EL (cell line): ENCODE measurements at regions not wholly inside any gene's neighbourhood (a gene's known extent, or its start where the extent isn't known, plus 50 kb on each side); places are given as distances from the start of the nearest gene placed in this dataset.

Source experiments
- DNase-seq: peaks from one replicate; pipeline ENCODE4 v3.0.0-alpha.2; 2016

GRCh38 chr10:21196822-21197395 is 299.8 kb upstream of the NEBL start:
- no peak for DNase-seq

GRCh38 chr10:21195252-21195651 is 298.1 kb upstream of the NEBL start:
- no peak for DNase-seq

- DNase-seq, result no peak
These were observed 297.4 kb upstream of the NEBL start for GRCh38 chr10:21194510-21194993.

- DNase-seq, result no peak
These were observed 296.1 kb upstream of the NEBL start for GRCh38 chr10:21193196-21193595.

- DNase-seq, result no peak
These were observed 294.4 kb upstream of the NEBL start for GRCh38 chr10:21191512-21191911.

- DNase-seq, result no peak
These were observed 287.9 kb upstream of the NEBL start for GRCh38 chr10:21184984-21185383.

GRCh38 chr10:21184216-21184615 is 287.1 kb upstream of the NEBL start:
- peak; percentile 19 for DNase-seq

DNA sequence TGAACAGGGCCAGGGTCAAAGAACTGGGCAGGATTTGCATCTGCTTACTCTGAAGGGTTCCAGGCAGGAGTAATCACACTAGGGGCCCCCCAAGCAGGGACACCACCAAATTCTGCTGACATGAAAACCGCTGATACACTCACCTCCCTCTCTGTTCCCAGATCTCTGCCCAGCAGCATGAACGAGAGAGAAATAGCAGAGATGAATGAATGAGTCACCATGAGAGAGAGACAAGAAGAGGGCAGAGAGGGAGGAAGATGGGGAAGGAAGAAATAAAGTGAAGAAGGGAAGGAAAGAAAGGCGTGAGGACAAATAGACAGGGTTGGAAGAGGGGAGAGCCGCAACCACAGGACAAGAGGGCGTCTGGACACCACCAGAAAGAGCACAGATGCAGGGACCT is 285.9 kb upstream of the NEBL start:
- DNase-seq, result no peak

GRCh38 chr10:21181451-21181850 is 284.3 kb upstream of the NEBL start:
- DNase-seq, result no peak

- no peak for DNase-seq
These were observed 283.5 kb upstream of the NEBL start for GRCh38 chr10:21180604-21181003.

GRCh38 chr10:21176934-21177480 is 279.9 kb upstream of the NEBL start:
- no peak for DNase-seq

GRCh38 chr10:21175797-21176196 is 278.7 kb upstream of the NEBL start:
- DNase-seq, result no peak

- DNase-seq, result no peak
These were observed 277.8 kb upstream of the NEBL start for GRCh38 chr10:21174715-21175495.

DNA sequence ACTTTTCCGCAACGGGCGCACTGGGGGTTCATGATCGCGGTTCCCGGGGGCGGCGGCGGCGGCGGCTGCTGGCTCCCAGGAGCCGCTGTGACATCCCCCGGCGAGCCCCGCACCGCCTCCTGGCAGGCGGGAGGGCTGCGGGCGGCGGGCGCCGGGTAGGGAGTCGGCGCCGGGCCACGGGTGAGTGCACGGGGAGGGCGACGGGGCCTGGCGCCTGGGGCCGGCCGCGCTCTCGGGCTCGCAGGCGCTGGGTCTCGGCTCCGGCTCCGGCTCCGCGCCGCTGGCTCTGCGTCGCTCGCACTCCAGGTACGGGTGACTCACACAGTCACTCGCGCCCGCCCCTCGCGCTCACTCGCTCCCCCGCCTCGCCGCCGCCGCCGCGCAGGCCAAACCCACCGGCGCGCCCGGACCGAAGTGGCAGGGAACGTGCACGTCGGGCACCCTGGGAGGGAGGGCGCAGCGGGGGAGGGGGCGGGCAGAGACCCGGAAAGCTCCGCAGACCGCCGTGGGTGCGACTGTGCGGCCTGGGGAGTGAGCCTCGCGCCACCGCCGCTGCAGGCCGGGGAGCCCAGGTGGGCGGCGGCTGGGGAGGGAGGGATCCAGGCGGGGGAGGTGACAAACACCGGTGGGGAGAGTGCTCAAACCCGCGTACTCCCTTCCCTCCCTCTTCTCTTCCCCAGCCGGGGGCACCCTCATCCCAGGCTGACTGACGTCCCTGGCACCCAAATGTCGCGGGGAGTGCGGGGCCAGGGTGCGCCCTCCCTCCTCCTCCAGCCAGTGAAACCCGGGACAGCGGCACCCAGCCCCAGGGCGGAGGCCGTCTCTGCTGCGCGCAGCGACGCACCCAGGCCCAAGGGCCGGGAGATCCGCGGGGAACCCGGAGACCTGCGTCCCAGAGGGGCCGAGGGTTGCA is 276.9 kb upstream of the NEBL start:
- DNase-seq, result peak; percentile 18

DNA sequence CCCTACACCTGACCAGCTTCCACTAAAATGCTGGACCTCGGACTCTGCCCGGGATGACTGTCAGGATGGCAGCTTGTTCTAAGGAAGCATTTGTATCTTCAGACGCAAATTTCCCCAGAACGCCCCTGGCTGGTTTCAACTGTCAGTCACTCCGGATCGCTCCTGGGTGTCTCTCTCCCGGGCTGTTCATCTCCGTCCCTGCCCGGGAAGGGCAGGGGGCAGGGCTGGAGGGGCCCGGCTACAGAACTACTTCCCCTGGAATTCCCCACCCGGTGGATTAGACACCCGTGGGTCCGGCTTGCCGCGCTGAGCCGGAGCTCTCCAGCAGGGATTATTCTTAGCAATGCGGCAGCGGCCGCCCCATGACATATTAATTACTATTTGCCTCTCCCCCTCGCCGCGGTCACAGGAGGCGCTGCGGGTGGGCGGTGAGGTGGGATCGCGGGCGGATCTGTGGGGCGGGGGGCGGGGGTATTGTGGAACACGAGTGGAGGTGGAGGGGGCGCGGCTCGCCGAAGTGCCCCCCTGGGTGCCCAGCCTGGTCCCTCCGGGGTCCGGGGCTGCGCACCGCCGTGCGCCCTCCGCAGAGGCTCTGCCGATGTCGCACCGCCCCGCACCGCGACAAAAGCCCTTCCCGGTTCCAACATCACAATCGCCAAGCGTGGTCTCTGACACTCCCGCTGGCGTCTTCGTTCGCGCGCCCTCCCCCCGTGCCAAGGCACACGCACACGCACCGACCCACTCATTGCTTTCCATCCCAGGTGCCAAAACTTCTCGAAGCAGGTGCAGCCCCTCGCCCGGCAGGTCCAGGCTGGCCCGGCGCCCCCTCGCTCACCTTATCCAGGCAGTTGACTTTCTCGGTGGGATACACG is 276.1 kb upstream of the NEBL start:
- DNase-seq, result no peak

GRCh38 chr10:21172542-21172929 is 275.4 kb upstream of the NEBL start:
- DNase-seq, result no peak

GRCh38 chr10:21171936-21172541 is 274.9 kb upstream of the NEBL start:
- no peak for DNase-seq

DNA sequence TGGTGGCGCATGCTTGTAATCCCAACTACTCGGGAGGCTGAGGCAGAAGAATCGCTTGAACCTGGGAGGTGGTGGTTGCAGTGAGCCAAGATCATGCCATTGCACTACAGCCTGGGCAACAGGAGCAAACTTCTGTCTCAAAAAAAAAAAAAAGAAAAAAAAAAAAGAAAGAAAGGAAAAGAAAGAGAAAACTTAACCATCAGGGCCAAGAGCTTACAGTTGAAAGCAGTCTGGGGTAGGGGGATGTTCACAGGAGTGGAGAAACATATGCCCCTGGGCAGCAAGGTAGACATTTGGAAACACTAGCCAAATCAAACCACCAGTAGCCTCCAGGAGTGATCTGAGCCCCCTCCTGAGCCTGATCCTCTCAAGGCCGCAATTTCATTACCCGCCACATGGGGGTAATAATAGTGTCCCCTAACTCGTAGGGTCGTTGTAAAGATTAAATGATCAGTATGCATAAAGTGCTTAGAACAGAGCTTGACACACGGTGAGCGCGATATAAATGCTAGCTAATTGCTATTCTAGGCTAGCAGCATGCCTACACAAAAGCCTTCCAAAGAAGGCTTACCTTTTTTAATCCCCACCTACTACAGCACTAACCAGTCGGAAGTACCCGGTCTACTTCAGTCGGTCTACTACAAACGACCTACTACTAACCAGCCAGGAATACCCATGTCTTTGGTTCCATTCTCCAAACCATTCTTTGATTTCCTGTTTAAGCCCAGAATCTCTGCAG is 274.3 kb upstream of the NEBL start:
- DNase-seq, result no peak

GRCh38 chr10:21170216-21170615 is 273.1 kb upstream of the NEBL start:
- no peak for DNase-seq

GRCh38 chr10:21169271-21169670 is 272.2 kb upstream of the NEBL start:
- DNase-seq, result no peak
